NCI-H2107 (cell line): ENCODE measurements at regions not wholly inside any gene's neighbourhood (a gene's known extent, or its start where the extent isn't known, plus 50 kb on each side); places are given as distances from the start of the nearest gene placed in this dataset.

Experiments
- DNase-seq: peaks from one replicate; lab custom pipeline; 2025; lab: John Stamatoyannopoulos, UW

- DNase-seq, result no peak
These were observed 212.3 kb downstream of the ICE1 start for GRCh38 chr5:5634817-5635216.

- no peak for DNase-seq
These were observed 211.1 kb downstream of the ICE1 start for GRCh38 chr5:5633579-5633978.

- no peak for DNase-seq
These were observed 210.2 kb downstream of the ICE1 start for GRCh38 chr5:5632678-5633077.

- DNase-seq, result no peak
These were observed 207.1 kb downstream of the ICE1 start for GRCh38 chr5:5629607-5629978.

- no peak for DNase-seq
These were observed 206.6 kb downstream of the ICE1 start for GRCh38 chr5:5628866-5629606.

- DNase-seq, result no peak
These were observed 203.9 kb downstream of the ICE1 start for GRCh38 chr5:5626412-5626811.

GRCh38 chr5:5625491-5625890 is 203.0 kb downstream of the ICE1 start:
- DNase-seq, result no peak

GRCh38 chr5:5623397-5623796 is 200.9 kb downstream of the ICE1 start:
- DNase-seq, result no peak

GRCh38 chr5:5622806-5623205 is 200.3 kb downstream of the ICE1 start:
- no peak for DNase-seq

GRCh38 chr5:5619546-5619945 is 197.1 kb downstream of the ICE1 start:
- no peak for DNase-seq

GRCh38 chr5:5617024-5617423 is 194.5 kb downstream of the ICE1 start:
- no peak for DNase-seq

- no peak for DNase-seq
These were observed 193.9 kb downstream of the ICE1 start for GRCh38 chr5:5616247-5616895.

- DNase-seq, result no peak
These were observed 193.1 kb downstream of the ICE1 start for GRCh38 chr5:5615569-5615968.

- DNase-seq, result no peak
These were observed 190.9 kb downstream of the ICE1 start for GRCh38 chr5:5613261-5613990.

GRCh38 chr5:5612096-5612495 is 189.6 kb downstream of the ICE1 start:
- no peak for DNase-seq

- no peak for DNase-seq
These were observed 187.5 kb downstream of the ICE1 start for GRCh38 chr5:5609935-5610334.

GRCh38 chr5:5605170-5605764 is 182.8 kb downstream of the ICE1 start:
- no peak for DNase-seq

- DNase-seq, result no peak
These were observed 180.1 kb downstream of the ICE1 start for GRCh38 chr5:5602554-5602953.

GRCh38 chr5:5598547-5599113 is 176.2 kb downstream of the ICE1 start:
- no peak for DNase-seq

- DNase-seq, result no peak
These were observed 170.9 kb downstream of the ICE1 start for GRCh38 chr5:5593391-5593790.

- no peak for DNase-seq
These were observed 170.1 kb downstream of the ICE1 start for GRCh38 chr5:5592541-5592940.

GRCh38 chr5:5591567-5591966 is 169.1 kb downstream of the ICE1 start:
- DNase-seq, result no peak
